ENCODE measurements at regions not wholly inside any gene's neighbourhood (a gene's known extent, or its start where the extent isn't known, plus 50 kb on each side); places are given as distances from the start of the nearest gene placed in this dataset.

DNA sequence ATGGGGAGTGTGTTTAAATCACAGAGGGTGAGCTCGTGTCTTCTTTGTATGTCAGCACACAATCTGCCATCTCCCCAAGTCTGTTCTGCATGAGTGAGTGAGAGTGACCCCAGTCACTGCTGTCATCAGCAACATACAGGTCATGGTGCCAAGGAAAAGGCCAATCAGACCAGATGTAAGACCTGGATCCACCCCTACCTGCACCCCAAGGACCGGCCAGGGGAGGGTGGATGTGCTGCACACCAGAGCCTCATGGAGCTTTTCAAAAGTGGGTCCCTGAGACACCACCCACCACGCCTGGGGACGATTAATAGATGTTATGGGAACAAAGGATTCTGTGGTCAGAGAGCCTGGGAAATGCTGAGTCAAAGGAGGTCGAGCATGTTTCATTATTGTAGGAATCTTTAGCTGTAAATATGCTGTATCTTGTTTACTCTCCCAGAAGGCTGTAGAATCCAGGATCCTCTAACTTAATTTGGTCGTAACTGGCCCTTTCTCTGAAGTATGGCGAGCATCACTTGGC lies 420.5 kb downstream of the RPS24 start:
- Histone ChIP-seq H3K27me3 (replicated peaks in 1 of 2; ENCODE audit: control insufficient read depth in 2 of 2, extremely low read depth in 1 of 2, insufficient read depth in 2 of 2, low read length in 1 of 2) (peaks cover 0 to 17% of the 10 kb centered on the region in 2 experiments), H3K4me1 (ENCODE audit: control insufficient read depth in 1 of 2, extremely low read depth in 1 of 2, insufficient read depth in 2 of 2, low read length in 2 of 2) (no peaks in the 10 kb centered on the region)
- CTCF ChIA-PET = no interaction called here

DNA sequence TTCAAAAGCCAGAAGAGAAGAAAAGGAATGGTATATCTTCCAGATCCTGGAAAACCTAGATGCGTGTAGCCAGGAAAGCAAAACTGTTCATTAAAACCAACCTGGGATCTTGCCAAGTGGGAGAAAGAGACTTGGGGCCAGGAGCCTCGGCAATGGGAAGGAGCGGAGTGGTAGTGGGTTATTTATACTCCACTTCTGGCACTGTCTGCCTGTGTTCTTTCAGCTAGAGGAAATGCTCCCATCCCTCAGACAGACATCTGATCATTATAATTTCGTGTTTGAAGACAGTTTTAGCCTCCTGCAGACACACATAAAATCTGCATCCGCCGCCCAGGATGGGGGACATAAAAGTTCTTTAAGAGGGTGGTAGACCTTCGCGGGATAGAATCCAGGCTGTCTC lies 421.6 kb downstream of the RPS24 start:
- H3K27ac Mint-ChIP-seq = no peak overlapping the region
- Histone ChIP-seq H3K27me3 (replicated peaks in 1 of 2; ENCODE audit: control insufficient read depth in 2 of 2, extremely low read depth in 1 of 2, insufficient read depth in 2 of 2, low read length in 1 of 2) (peaks cover 0 to 20% of the 10 kb centered on the region in 2 experiments), H3K4me1 (ENCODE audit: control insufficient read depth in 1 of 2, extremely low read depth in 1 of 2, insufficient read depth in 2 of 2, low read length in 2 of 2) (no peaks in the 10 kb centered on the region), H3K4me3 (ENCODE audit: control insufficient read depth in 1 of 2, extremely low read depth in 1 of 2, low read length in 1 of 2) (no peak overlapping the region), H3K9me3 (no peaks in the 10 kb centered on the region), H3K27ac (ENCODE audit: low read length) (no peak overlapping the region), H3K36me3 (ENCODE audit: control insufficient read depth in 2 of 2, extremely low read depth in 1 of 2, insufficient read depth in 1 of 2, low read length in 1 of 2) (no peaks in the 10 kb centered on the region)
- peaks cover 0 to 12% of the 10 kb centered on the region in 2 donors for H3K27me3 Mint-ChIP-seq
- H3K9me3 Mint-ChIP-seq = no peaks in the 10 kb centered on the region
- CTCF ChIA-PET = no interaction called here
- no peaks in the 10 kb centered on the region for H3K4me1 Mint-ChIP-seq
- H3K4me3 Mint-ChIP-seq = no peak overlapping the region
- 80% methylated on average over 1 of the region's 8 CpGs for WGBS (ENCODE audit: insufficient coverage)
- POLR2A ChIA-PET = no interaction called here
- no peaks in the 10 kb centered on the region for H3K36me3 Mint-ChIP-seq
- no peak for ATAC-seq (replicated peaks in 1 of 4)
- DNase-seq = no peak

More for the DNA sequence above, 420.5 kb downstream of the RPS24 start:
- H3K4me1 Mint-ChIP-seq = no peaks in the 10 kb centered on the region
- H3K27ac Mint-ChIP-seq = no peak overlapping the region
- Histone ChIP-seq H3K9me3 (no peaks in the 10 kb centered on the region), H3K4me3 (ENCODE audit: control insufficient read depth in 1 of 2, extremely low read depth in 1 of 2, low read length in 1 of 2) (no peak overlapping the region), H3K36me3 (ENCODE audit: control insufficient read depth in 2 of 2, extremely low read depth in 1 of 2, insufficient read depth in 1 of 2, low read length in 1 of 2) (no peaks in the 10 kb centered on the region), H3K27ac (ENCODE audit: low read length) (no peak overlapping the region)
- 61% methylated on average over 4 of the region's 7 CpGs for WGBS (ENCODE audit: insufficient coverage)
- H3K36me3 Mint-ChIP-seq = no peaks in the 10 kb centered on the region
- POLR2A ChIA-PET = no interaction called here
- no peak for DNase-seq
- H3K9me3 Mint-ChIP-seq = no peaks in the 10 kb centered on the region
- no peak for ATAC-seq (replicated peaks in 1 of 4)
- H3K27me3 Mint-ChIP-seq = peaks cover 0 to 7% of the 10 kb centered on the region in 2 donors
- H3K4me3 Mint-ChIP-seq = no peak overlapping the region

DNA sequence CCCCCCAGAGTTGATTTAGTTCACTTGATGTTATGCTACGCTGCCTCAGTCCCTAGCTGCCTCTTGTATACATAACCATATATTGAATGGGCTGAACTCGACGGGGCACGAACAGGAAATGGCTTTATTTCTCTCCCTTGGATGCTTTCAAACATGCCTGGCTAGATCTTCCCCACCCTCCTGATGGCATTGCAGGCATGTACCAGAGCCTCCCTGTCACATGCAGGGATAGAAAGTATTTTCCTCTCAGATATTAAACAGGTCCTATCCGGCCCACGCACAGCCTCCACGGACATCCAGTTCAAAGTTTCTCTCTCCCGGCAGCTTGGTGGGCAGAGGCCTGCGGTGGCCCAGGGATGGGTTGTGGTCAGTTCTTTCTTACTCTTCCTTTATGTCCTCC lies 422.1 kb downstream of the RPS24 start:
- ChIA-PET CTCF (no interaction called here), POLR2A (no interaction called here)
- peaks cover 0 to 20% of the 10 kb centered on the region in 2 experiments for H3K27me3 ChIP-seq (replicated peaks in 1 of 2; ENCODE audit: control insufficient read depth in 2 of 2, extremely low read depth in 1 of 2, insufficient read depth in 2 of 2, low read length in 1 of 2)
- DNase-seq (no peak), ATAC-seq (replicated peaks in 1 of 4) (no peak)
- Mint-ChIP-seq H3K4me3 (no peak overlapping the region), H3K9me3 (no peaks in the 10 kb centered on the region), H3K36me3 (no peaks in the 10 kb centered on the region), H3K27ac (no peak overlapping the region), H3K4me1 (no peaks in the 10 kb centered on the region), H3K27me3 (peaks cover 0 to 9% of the 10 kb centered on the region in 2 donors)
- no peak overlapping the region for H3K27ac ChIP-seq (ENCODE audit: low read length)
- 73% methylated on average over 4 of the region's 9 CpGs for WGBS (ENCODE audit: insufficient coverage)
- H3K9me3 ChIP-seq = no peaks in the 10 kb centered on the region
- H3K36me3 ChIP-seq (ENCODE audit: control insufficient read depth in 2 of 2, extremely low read depth in 1 of 2, insufficient read depth in 1 of 2, low read length in 1 of 2) = no peaks in the 10 kb centered on the region
- H3K4me1 ChIP-seq (ENCODE audit: control insufficient read depth in 1 of 2, extremely low read depth in 1 of 2, insufficient read depth in 2 of 2, low read length in 2 of 2) = no peaks in the 10 kb centered on the region
- no peak overlapping the region for H3K4me3 ChIP-seq (ENCODE audit: control insufficient read depth in 1 of 2, extremely low read depth in 1 of 2, low read length in 1 of 2)

GRCh38 chr10:78456649-78457400 lies 423.2 kb downstream of the RPS24 start:
- CTCF ChIA-PET = no interaction called here
- H3K9me3 Mint-ChIP-seq = no peaks in the 10 kb centered on the region
- H3K9me3 ChIP-seq = no peaks in the 10 kb centered on the region

DNA sequence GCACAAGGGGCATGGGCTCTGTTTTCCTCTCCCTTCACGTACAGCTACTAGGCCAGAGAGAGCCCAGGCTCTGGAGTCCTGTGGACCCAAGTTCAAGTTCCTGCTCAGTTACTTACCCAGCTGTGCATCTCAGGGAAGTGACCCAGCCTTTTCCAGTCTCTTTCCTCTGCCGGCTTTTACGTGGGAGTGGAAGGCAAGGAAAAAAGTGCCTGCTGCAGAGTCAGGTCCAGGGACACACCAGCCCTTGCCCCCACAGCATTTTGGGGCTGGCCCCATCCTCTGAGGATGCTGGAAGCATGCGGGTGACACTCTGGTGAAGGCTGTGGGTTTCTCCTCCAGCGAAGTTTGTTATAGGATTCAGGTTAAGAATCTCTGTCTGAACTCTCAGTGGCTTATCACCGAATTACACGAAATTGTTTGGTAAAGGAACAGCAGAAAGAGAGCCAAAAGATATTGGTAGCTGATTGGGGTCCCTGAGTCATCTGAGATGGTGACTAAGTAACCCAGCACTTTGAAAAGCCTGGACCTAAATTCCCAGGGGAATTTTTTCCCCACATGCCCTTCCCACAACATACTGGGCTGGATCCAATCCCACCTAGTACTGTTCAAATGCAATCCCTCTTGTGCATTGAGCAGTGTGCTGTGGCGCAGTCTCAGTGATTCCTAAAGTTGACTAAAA lies 424.3 kb downstream of the RPS24 start:
- Mint-ChIP-seq H3K4me3 (no peak overlapping the region), H3K36me3 (no peaks in the 10 kb centered on the region), H3K4me1 (no peaks in the 10 kb centered on the region), H3K27me3 (peaks cover 3 to 10% of the 10 kb centered on the region in 2 donors), H3K27ac (no peak overlapping the region), H3K9me3 (no peaks in the 10 kb centered on the region)
- ATAC-seq (replicated peaks in 1 of 4) (no peak), DNase-seq (no peak)
- WGBS (ENCODE audit: insufficient coverage) = 89% methylated on average over 1 of the region's 8 CpGs
- H3K9me3 ChIP-seq = no peaks in the 10 kb centered on the region
- H3K4me3 ChIP-seq (ENCODE audit: control insufficient read depth in 1 of 2, extremely low read depth in 1 of 2, low read length in 1 of 2) = no peak overlapping the region
- H3K4me1 ChIP-seq (ENCODE audit: control insufficient read depth in 1 of 2, extremely low read depth in 1 of 2, insufficient read depth in 2 of 2, low read length in 2 of 2) = no peaks in the 10 kb centered on the region
- H3K36me3 ChIP-seq (ENCODE audit: control insufficient read depth in 2 of 2, extremely low read depth in 1 of 2, insufficient read depth in 1 of 2, low read length in 1 of 2) = no peaks in the 10 kb centered on the region
- no peak overlapping the region for H3K27ac ChIP-seq (ENCODE audit: low read length)
- CTCF ChIA-PET = no interaction called here
- POLR2A ChIA-PET = no interaction called here
- peaks cover 0 to 28% of the 10 kb centered on the region in 2 experiments for H3K27me3 ChIP-seq (replicated peaks in 1 of 2; ENCODE audit: control insufficient read depth in 2 of 2, extremely low read depth in 1 of 2, insufficient read depth in 2 of 2, low read length in 1 of 2)

More at GRCh38 chr10:78456649-78457400, 423.2 kb downstream of the RPS24 start:
- no peaks in the 10 kb centered on the region for H3K36me3 ChIP-seq (ENCODE audit: control insufficient read depth in 2 of 2, extremely low read depth in 1 of 2, insufficient read depth in 1 of 2, low read length in 1 of 2)
- DNase-seq (no peak), ATAC-seq (replicated peaks in 1 of 4) (no peak)
- no peak overlapping the region for H3K27ac Mint-ChIP-seq
- H3K27ac ChIP-seq (ENCODE audit: low read length) = no peak overlapping the region
- POLR2A ChIA-PET = no interaction called here
- H3K4me3 Mint-ChIP-seq = no peak overlapping the region
- WGBS (ENCODE audit: insufficient coverage) = 89% methylated on average over 13 of the region's 13 CpGs
- no peak overlapping the region for H3K4me3 ChIP-seq (ENCODE audit: control insufficient read depth in 1 of 2, extremely low read depth in 1 of 2, low read length in 1 of 2)
- H3K36me3 Mint-ChIP-seq = no peaks in the 10 kb centered on the region
- no peaks in the 10 kb centered on the region for H3K4me1 Mint-ChIP-seq
- H3K27me3 Mint-ChIP-seq = peaks cover 0 to 7% of the 10 kb centered on the region in 2 donors
- H3K27me3 ChIP-seq (replicated peaks in 1 of 2; ENCODE audit: control insufficient read depth in 2 of 2, extremely low read depth in 1 of 2, insufficient read depth in 2 of 2, low read length in 1 of 2) = peaks cover 0 to 18% of the 10 kb centered on the region in 2 experiments
- H3K4me1 ChIP-seq (ENCODE audit: control insufficient read depth in 1 of 2, extremely low read depth in 1 of 2, insufficient read depth in 2 of 2, low read length in 2 of 2) = no peaks in the 10 kb centered on the region

- ATAC-seq (replicated peaks in 1 of 4) = no peak
- Mint-ChIP-seq H3K9me3 (no peaks in the 10 kb centered on the region), H3K27ac (no peak overlapping the region), H3K4me3 (no peak overlapping the region), H3K4me1 (no peaks in the 10 kb centered on the region), H3K36me3 (no peaks in the 10 kb centered on the region), H3K27me3 (peaks cover 5 to 13% of the 10 kb centered on the region in 2 donors)
- ChIA-PET POLR2A (no interaction called here), CTCF (no interaction called here)
- Histone ChIP-seq H3K4me1 (ENCODE audit: control insufficient read depth in 1 of 2, extremely low read depth in 1 of 2, insufficient read depth in 2 of 2, low read length in 2 of 2) (no peaks in the 10 kb centered on the region), H3K9me3 (no peaks in the 10 kb centered on the region), H3K4me3 (ENCODE audit: control insufficient read depth in 1 of 2, extremely low read depth in 1 of 2, low read length in 1 of 2) (no peak overlapping the region), H3K27ac (ENCODE audit: low read length) (no peak overlapping the region), H3K36me3 (ENCODE audit: control insufficient read depth in 2 of 2, extremely low read depth in 1 of 2, insufficient read depth in 1 of 2, low read length in 1 of 2) (no peaks in the 10 kb centered on the region), H3K27me3 (replicated peaks in 1 of 2; ENCODE audit: control insufficient read depth in 2 of 2, extremely low read depth in 1 of 2, insufficient read depth in 2 of 2, low read length in 1 of 2) (peaks cover 0 to 28% of the 10 kb centered on the region in 2 experiments)
- no peak for DNase-seq
- WGBS (ENCODE audit: insufficient coverage) = no CpG with 5 or more reads among the region's 3 CpGs
Observed at GRCh38 chr10:78458983-78459638, 425.4 kb downstream of the RPS24 start.

Measured in T-cell (primary cell).